HepG2 (cell line): ENCODE measurements at regions not wholly inside any gene's neighbourhood (a gene's known extent, or its start where the extent isn't known, plus 50 kb on each side); places are given as distances from the start of the nearest gene placed in this dataset.

ENCODE experiments used
- AKAP8 ChIP-seq: sonication (generic); formaldehyde crosslinking; IDR thresholded peaks from 2 replicates; pipeline ENCODE4 v1.5.1; 2020; ENCODE audit warnings: mild to moderate bottlenecking, missing genetic modification reagents
- CCAR2 ChIP-seq: fragments of 200-400 bp; formaldehyde crosslinking; optimal IDR thresholded peaks from 2 replicates; pipeline ENCODE3; 2018; ENCODE audit warnings: low read depth, mild to moderate bottlenecking, low read length, moderate library complexity
- HNF4A ChIP-seq: sonication (generic); formaldehyde crosslinking; IDR thresholded peaks from 2 replicates; pipeline ENCODE4 v1.4.0; 2020; ENCODE audit warnings: missing genetic modification reagents
- HNF4G ChIP-seq, 2 experiments: sonication (generic) in 1 of 2; formaldehyde crosslinking in 1 of 2; IDR thresholded peaks; 2 replicates each; pipeline versions ENCODE4 v1.4.0 to v1.6.1; 2011 to 2020; ENCODE audit warnings: borderline replicate concordance in 2 of 2, low read depth in 2 of 2, mild to moderate bottlenecking in 2 of 2, low read length in 1 of 2, missing genetic modification reagents in 1 of 2, moderate library complexity in 1 of 2
- HOXA5 ChIP-seq: sonication (generic); formaldehyde crosslinking; IDR thresholded peaks from 2 replicates; pipeline ENCODE4 v1.4.0; 2020; ENCODE audit warnings: missing genetic modification reagents
- KDM2A ChIP-seq: sonication (generic); formaldehyde crosslinking; IDR thresholded peaks from 2 replicates; pipeline ENCODE4 v1.4.0; 2020; ENCODE audit warnings: low read depth, missing genetic modification reagents, borderline replicate concordance
- MLLT10 ChIP-seq: sonication (generic); formaldehyde crosslinking; IDR thresholded peaks from 2 replicates; pipeline ENCODE4 v1.4.0; 2020; ENCODE audit warnings: missing genetic modification reagents
- NR2C2 ChIP-seq: sonication (generic); formaldehyde crosslinking; IDR thresholded peaks from 2 replicates; pipeline ENCODE4 v1.4.0; 2020; ENCODE audit warnings: missing genetic modification reagents, mild to moderate bottlenecking, moderate library complexity, borderline replicate concordance
- RAD21 ChIP-seq: fragments of 450-650 bp; formaldehyde crosslinking; IDR thresholded peaks from 2 replicates; pipeline ENCODE4 v1.5.0; 2020; ENCODE audit warnings: mild to moderate bottlenecking
- SMAD3 ChIP-seq: sonication (generic); formaldehyde crosslinking; IDR thresholded peaks from 2 replicates; pipeline ENCODE4 v1.4.0; 2020; ENCODE audit warnings: missing genetic modification reagents
- SMC3 ChIP-seq: IDR thresholded peaks from 2 replicates; pipeline ENCODE4 v1.6.1; 2011; ENCODE audit warnings: low read length, improper control_type of control experiment
- STAT5B ChIP-seq: sonication (generic); formaldehyde crosslinking; IDR thresholded peaks from 2 replicates; pipeline ENCODE4 v1.4.0; 2020; ENCODE audit warnings: missing genetic modification reagents
- U2AF2 ChIP-seq: fragments of 200-400 bp; formaldehyde crosslinking; IDR thresholded peaks from 2 replicates; pipeline ENCODE4 v1.6.1; 2017; ENCODE audit warnings: low read depth, mild to moderate bottlenecking, low read length
- ZBTB2 ChIP-seq: sonication (generic); formaldehyde crosslinking; IDR thresholded peaks from 2 replicates; pipeline ENCODE4 v1.8.0; 2022; ENCODE audit warnings: low read depth, missing genetic modification reagents
- ZNF12 ChIP-seq: sonication (generic); formaldehyde crosslinking; IDR thresholded peaks from 2 replicates; pipeline ENCODE4 v1.5.0; 2020; ENCODE audit warnings: missing genetic modification reagents
- ZNF335 ChIP-seq: sonication (generic); formaldehyde crosslinking; IDR thresholded peaks from 2 replicates; pipeline ENCODE4 v1.4.0; 2020; ENCODE audit warnings: missing genetic modification reagents
- ZNF34 ChIP-seq: sonication (generic); formaldehyde crosslinking; IDR thresholded peaks from 2 replicates; pipeline ENCODE4 v1.4.0; 2020; ENCODE audit warnings: mild to moderate bottlenecking, missing genetic modification reagents, borderline replicate concordance
- ZNF747 ChIP-seq: sonication (generic); formaldehyde crosslinking; IDR thresholded peaks from 2 replicates; pipeline ENCODE4 v1.8.1; 2023; ENCODE audit warnings: missing genetic modification reagents, mild to moderate bottlenecking, borderline replicate concordance
- ZNF75D ChIP-seq: sonication (generic); formaldehyde crosslinking; IDR thresholded peaks from 2 replicates; pipeline ENCODE4 v1.8.1; 2023; ENCODE audit warnings: missing genetic modification reagents, mild to moderate bottlenecking, borderline replicate concordance
- ZNF766 ChIP-seq: sonication (generic); formaldehyde crosslinking; IDR thresholded peaks from 2 replicates; pipeline ENCODE4 v1.5.0; 2020; ENCODE audit warnings: missing genetic modification reagents, borderline replicate concordance
- TF ChIP-seq, protein P1 (sequence below): sonication (generic); formaldehyde crosslinking; IDR thresholded peaks from 2 replicates; pipeline ENCODE4 v1.4.0; 2020; ENCODE audit warnings: mild to moderate bottlenecking, low read depth, missing genetic modification reagents
- TF ChIP-seq, protein P2 (sequence below): sonication (generic); formaldehyde crosslinking; IDR thresholded peaks from 2 replicates; pipeline ENCODE4 v1.5.0; 2020; ENCODE audit warnings: mild to moderate bottlenecking, missing genetic modification reagents
- TF ChIP-seq, protein P3 (sequence below): IDR thresholded peaks from 2 replicates; pipeline ENCODE4 v1.6.1; 2012; ENCODE audit warnings: inconsistent platforms

DNA sequence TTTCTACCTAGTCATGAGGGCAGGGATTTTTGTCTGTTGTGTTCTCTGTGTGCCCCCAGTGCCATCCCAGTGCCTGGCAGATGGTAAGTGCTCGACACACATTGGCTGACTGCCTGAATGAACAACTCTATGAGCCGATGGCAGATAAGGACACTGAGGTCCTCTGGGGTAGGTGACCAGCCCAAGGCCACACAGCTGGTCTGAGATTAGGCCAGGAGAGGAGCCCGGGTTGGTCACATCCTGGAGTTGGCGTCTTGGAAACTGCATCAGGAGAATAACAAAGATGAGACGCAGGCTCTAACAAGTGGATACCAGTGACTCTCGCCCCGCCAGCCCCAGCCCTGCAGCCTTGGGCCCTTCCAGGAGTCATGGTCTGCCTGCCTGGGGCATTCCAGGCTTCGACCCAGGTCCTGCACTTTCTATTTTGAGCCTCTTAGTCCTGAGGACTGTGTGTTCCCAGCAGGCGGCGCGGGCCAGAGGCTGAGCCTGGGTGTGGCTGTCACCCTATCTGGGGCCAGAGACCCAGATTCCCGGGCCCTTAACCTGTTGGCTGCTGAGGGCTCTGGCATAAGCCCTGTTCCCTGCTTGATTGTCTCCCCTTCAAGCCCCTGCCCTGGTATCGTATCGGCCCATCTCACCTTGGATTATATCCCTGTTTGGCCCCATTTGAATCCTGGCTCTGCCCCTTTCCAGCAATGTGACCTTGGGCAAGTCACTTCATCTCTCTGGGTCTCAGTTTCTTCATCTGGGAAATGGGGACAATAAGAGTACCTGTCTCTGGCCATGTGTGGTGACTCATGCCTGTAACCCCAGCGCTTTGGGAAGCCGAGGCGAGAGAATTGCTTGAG is 88.3 kb downstream of the CEBPB start (continued):
- TF ChIP-seq HNF4G (IDR thresholded peaks at IDR 0.05; ENCODE audit: borderline replicate concordance, low read depth, low read length): peak; percentile 46; the same call in 1 of the 2 replicates
- TF ChIP-seq HNF4G (CRISPR knock-in tag; IDR thresholded peaks at IDR 0.05; ENCODE audit: borderline replicate concordance, low read depth): no peak
- peak; percentile 33; the same call in 1 of the 2 replicates for TF ChIP-seq SMAD3 (CRISPR knock-in tag)
- peak; percentile 45; the same call in 1 of the 2 replicates for TF ChIP-seq HOXA5 (CRISPR knock-in tag)
- TF ChIP-seq ZNF75D (CRISPR knock-in tag): no peak
- TF ChIP-seq KDM2A: peak; percentile 44; the same call in 1 of the 2 replicates
- no peak; the same call in 1 of the 2 replicates for TF ChIP-seq ZNF766 (CRISPR knock-in tag)
- no peak for TF ChIP-seq ZNF747 (CRISPR knock-in tag)
- TF ChIP-seq, protein P1, sequence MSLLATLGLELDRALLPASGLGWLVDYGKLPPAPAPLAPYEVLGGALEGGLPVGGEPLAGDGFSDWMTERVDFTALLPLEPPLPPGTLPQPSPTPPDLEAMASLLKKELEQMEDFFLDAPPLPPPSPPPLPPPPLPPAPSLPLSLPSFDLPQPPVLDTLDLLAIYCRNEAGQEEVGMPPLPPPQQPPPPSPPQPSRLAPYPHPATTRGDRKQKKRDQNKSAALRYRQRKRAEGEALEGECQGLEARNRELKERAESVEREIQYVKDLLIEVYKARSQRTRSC: peak; percentile 85
- TF ChIP-seq, protein P2, sequence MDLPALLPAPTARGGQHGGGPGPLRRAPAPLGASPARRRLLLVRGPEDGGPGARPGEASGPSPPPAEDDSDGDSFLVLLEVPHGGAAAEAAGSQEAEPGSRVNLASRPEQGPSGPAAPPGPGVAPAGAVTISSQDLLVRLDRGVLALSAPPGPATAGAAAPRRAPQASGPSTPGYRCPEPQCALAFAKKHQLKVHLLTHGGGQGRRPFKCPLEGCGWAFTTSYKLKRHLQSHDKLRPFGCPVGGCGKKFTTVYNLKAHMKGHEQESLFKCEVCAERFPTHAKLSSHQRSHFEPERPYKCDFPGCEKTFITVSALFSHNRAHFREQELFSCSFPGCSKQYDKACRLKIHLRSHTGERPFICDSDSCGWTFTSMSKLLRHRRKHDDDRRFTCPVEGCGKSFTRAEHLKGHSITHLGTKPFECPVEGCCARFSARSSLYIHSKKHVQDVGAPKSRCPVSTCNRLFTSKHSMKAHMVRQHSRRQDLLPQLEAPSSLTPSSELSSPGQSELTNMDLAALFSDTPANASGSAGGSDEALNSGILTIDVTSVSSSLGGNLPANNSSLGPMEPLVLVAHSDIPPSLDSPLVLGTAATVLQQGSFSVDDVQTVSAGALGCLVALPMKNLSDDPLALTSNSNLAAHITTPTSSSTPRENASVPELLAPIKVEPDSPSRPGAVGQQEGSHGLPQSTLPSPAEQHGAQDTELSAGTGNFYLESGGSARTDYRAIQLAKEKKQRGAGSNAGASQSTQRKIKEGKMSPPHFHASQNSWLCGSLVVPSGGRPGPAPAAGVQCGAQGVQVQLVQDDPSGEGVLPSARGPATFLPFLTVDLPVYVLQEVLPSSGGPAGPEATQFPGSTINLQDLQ (CRISPR knock-in tag): peak; percentile 89
- TF ChIP-seq HNF4A (CRISPR knock-in tag): peak; percentile 60
- 0 out of 2 replicates have a peak, but pooled peaks have one; percentile 11 for TF ChIP-seq U2AF2
- TF ChIP-seq NR2C2 (CRISPR knock-in tag): peak; percentile 36; the same call in 1 of the 2 replicates
- no peak for TF ChIP-seq ZNF335
- TF ChIP-seq ZNF34 (CRISPR knock-in tag): peak; percentile 79; the same call in 1 of the 2 replicates
- no peak; the same call in 1 of the 2 replicates for TF ChIP-seq ZNF12
- TF ChIP-seq MLLT10 (CRISPR knock-in tag): no peak
- no peak for TF ChIP-seq CCAR2
- 0 out of 2 replicates have a peak, but pooled peaks have one; percentile 69 for TF ChIP-seq AKAP8
- TF ChIP-seq, protein P3, sequence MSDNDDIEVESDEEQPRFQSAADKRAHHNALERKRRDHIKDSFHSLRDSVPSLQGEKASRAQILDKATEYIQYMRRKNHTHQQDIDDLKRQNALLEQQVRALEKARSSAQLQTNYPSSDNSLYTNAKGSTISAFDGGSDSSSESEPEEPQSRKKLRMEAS: peak; percentile 19; the same call in 1 of the 2 replicates
- TF ChIP-seq RAD21 (CRISPR knock-in tag): peak; percentile 96
- TF ChIP-seq STAT5B (CRISPR knock-in tag): 0 out of 2 replicates have a peak, but pooled peaks have one; percentile 41
- TF ChIP-seq ZBTB2 (CRISPR knock-in tag): no peak
- TF ChIP-seq SMC3: peak; percentile 83
